Tibial artery (tissue), 4 donors: ENCODE measurements at regions not wholly inside any gene's neighbourhood (a gene's known extent, or its start where the extent isn't known, plus 50 kb on each side); places are given as distances from the start of the nearest gene placed in this dataset.

Experiments
- DNase-seq, 2 donors: peaks; one replicate each; pipeline ENCODE4 v3.0.0-alpha.2; 2019
- H3K27ac ChIP-seq, 2 donors: fragments of 200-600 bp; sonication (generic) in 1 of 2; 1 replicate in 1 of 2; 2 replicates in 1 of 2; pipeline ENCODE4 v1.5.1; 2018 to 2019; ENCODE audit warnings: mild to moderate bottlenecking in 1 of 2
- H3K27me3 ChIP-seq, 2 donors: fragments of 200-600 bp; sonication (generic) in 1 of 2; one replicate each; pipeline versions ENCODE4 v1.5.1 to v1.6.0; 2016 to 2019
- H3K36me3 ChIP-seq, 3 donors: fragments of 200-600 bp; sonication (generic) in 2 of 3; one replicate each; pipeline ENCODE4 v1.5.1; 2016 to 2019; ENCODE audit warnings: mild to moderate bottlenecking in 2 of 3
- H3K4me1 ChIP-seq, 4 donors: fragments of 200-600 bp; sonication (generic) in 2 of 4; 1 replicate in 3 of 4; 2 replicates in 1 of 4; pipeline ENCODE4 v1.5.1; 2016 to 2019
- H3K4me3 ChIP-seq, 2 donors: fragments of 200-600 bp; sonication (generic) in 1 of 2; 1 replicate in 1 of 2; 2 replicates in 1 of 2; pipeline ENCODE4 v1.5.1; 2018 to 2019; ENCODE audit warnings: mild to moderate bottlenecking in 2 of 2
- H3K9me3 ChIP-seq, 3 donors: fragments of 200-600 bp; sonication (generic) in 1 of 3; one replicate each; pipeline ENCODE4 v1.5.1; 2016 to 2019
- CTCF ChIP-seq, 2 experiments: fragments of 200-600 bp in 1 of 2; fragments of 450-650 bp in 1 of 2; IDR thresholded peaks; one replicate each; pipeline ENCODE4 v1.5.1; 2017 to 2019; ENCODE audit warnings: antibody characterized with exemption in 2 of 2, mild to moderate bottlenecking in 1 of 2, moderate library complexity in 1 of 2
- intact Hi-C: fragments of 100-400 bp; cut with DNase I; formaldehyde crosslinking; loops from one replicate; pipeline ENCODE4 v1.15.0; 2023; ENCODE audit warnings: low total_unique reads

- DNase-seq, result no peak
- H3K36me3 ChIP-seq, result no peaks in the 10 kb centered on the region
- no peaks in the 10 kb centered on the region for H3K27me3 ChIP-seq
- H3K4me3 ChIP-seq, result no peak overlapping the region
- H3K4me1 ChIP-seq, result peaks cover 0 to 5% (median 0%) of the 10 kb centered on the region in 4 donors
- intact Hi-C loops, result no loop called here
- no peak overlapping the region for H3K27ac ChIP-seq
- TF ChIP-seq CTCF (IDR thresholded peaks at IDR 0.05), result no peak
- peaks cover 0 to 19% (median 0%) of the 10 kb centered on the region in 3 donors for H3K9me3 ChIP-seq
Observed at GRCh38 chr1:56107275-56107638, 472.1 kb downstream of the PLPP3 start.

DNA sequence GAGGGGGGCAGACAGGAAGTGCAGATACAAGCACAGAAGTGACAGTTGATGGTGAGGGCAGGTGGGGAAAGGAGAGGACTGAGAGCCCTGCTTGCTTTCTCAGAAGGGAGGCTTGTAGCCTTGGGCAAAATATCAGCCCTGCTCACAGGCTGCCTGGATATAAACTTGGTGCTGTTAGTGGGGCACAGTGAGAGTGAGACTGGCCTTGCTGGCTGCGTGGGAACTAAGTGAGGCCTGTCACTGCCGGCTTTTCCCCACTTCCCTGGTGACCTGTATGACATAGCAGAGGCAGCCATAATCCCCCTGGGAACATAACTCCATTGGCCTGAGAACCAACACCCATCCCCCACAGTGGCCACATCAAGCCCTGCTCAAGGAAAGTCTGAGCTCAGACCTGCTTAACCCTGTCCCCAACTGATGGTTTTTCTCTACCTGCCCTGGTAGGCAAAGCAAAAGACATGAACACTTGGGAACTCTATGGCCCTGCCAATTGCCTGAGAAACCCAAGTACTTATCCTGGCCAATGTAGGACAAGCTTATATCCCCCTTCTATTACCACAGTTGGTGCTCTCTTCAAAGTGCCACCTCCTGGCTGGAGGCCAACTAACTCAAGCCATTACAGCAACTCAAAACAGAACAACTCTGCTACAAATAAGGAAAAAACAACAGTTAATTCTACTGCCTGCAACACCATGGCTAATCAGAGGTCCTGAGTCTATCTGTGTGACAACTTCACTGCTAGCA lies 472.7 kb downstream of the PLPP3 start:
- intact Hi-C loops, result no loop called here
- Histone ChIP-seq H3K4me3 (no peak overlapping the region), H3K4me1 (peaks cover 0 to 5% (median 0%) of the 10 kb centered on the region in 4 donors), H3K27me3 (no peaks in the 10 kb centered on the region), H3K36me3 (no peaks in the 10 kb centered on the region), H3K27ac (no peak overlapping the region), H3K9me3 (peaks cover 0 to 19% (median 0%) of the 10 kb centered on the region in 3 donors)
- DNase-seq, result no peak
- no peak for TF ChIP-seq CTCF (IDR thresholded peaks at IDR 0.05)

- Histone ChIP-seq H3K4me3 (no peak overlapping the region), H3K27ac (no peak overlapping the region), H3K9me3 (peaks cover 0 to 14% (median 0%) of the 10 kb centered on the region in 3 donors), H3K27me3 (no peaks in the 10 kb centered on the region), H3K36me3 (no peaks in the 10 kb centered on the region), H3K4me1 (peaks cover 0 to 5% (median 0%) of the 10 kb centered on the region in 4 donors)
- DNase-seq, result no peak
- no peak for TF ChIP-seq CTCF (IDR thresholded peaks at IDR 0.05)
- intact Hi-C loops, result no loop called here
Observed at GRCh38 chr1:56105397-56105796, 474.0 kb downstream of the PLPP3 start.

DNA sequence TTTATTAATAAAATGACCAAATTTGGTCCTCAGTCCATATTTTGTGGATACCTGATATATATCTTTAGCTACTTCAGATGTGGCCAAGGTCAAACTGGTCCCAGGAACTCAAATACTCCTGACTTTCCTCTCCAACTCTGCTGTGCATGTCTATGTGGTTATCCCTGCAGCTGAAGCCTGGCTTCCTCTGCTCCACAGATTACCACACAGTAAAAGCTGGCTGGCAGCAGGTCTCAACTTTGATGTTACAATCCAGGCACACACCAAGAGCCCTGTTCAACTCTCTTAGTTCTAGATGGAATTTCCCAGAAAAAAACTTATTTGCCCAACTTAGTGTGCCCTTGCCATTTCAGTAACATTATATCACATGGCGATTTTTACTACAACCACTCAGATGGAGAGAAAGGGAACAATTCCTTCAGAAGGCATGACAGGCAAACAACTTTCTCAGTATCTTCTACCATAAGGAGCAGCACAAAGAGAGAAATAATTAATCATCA lies 479.5 kb downstream of the PLPP3 start:
- H3K27ac ChIP-seq, result no peak overlapping the region
- no peaks in the 10 kb centered on the region for H3K27me3 ChIP-seq
- TF ChIP-seq CTCF (IDR thresholded peaks at IDR 0.05), result no peak
- peaks cover 0 to 12% (median 0%) of the 10 kb centered on the region in 3 donors for H3K9me3 ChIP-seq
- H3K36me3 ChIP-seq, result no peaks in the 10 kb centered on the region
- peaks cover 0 to 3% (median 0%) of the 10 kb centered on the region in 4 donors for H3K4me1 ChIP-seq
- no peak overlapping the region for H3K4me3 ChIP-seq
- no peak for DNase-seq
- intact Hi-C loops, result no loop called here

DNA sequence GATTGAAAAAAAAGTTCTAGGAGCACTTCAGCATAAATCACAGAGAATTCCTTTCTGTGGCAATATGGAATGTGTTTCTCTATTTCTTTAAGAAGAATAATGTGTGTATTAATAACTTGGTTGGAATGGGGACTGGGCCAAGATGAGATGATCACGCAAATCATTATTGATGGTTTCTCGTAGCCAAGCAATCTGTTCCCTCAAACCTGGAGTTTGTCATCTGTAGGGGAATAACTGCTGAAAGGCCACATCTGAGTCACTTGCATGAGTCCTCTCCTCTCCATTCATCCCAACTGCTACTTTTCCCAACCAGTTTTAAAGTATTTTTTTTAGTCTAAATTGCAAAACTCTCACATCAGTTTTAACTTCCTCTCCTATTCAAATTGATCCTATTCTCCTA lies 480.4 kb downstream of the PLPP3 start:
- DNase-seq, result no peak
- Histone ChIP-seq H3K27ac (no peak overlapping the region), H3K4me3 (no peak overlapping the region), H3K36me3 (no peaks in the 10 kb centered on the region), H3K9me3 (peaks cover 0 to 3% (median 0%) of the 10 kb centered on the region in 3 donors), H3K27me3 (no peaks in the 10 kb centered on the region), H3K4me1 (peaks cover 0 to 3% (median 0%) of the 10 kb centered on the region in 4 donors)
- intact Hi-C loops, result no loop called here
- TF ChIP-seq CTCF (IDR thresholded peaks at IDR 0.05), result no peak
